Activated CD4-positive, alpha-beta T cell treated with anti-CD3 and anti-CD28 coated beads, Interleukin-2, amount 10 ng/mL, durations not matched to agents 24 days and 14 days (primary cell): ENCODE measurements at regions not wholly inside any gene's neighbourhood (a gene's known extent, or its start where the extent isn't known, plus 50 kb on each side); places are given as distances from the start of the nearest gene placed in this dataset.
"Not testable (repeated sequence)": the region's sequence is repeated elsewhere in the genome, so short reads cannot be mapped to it uniquely, and the experiment has no call there.

Experiments used
- DNase-seq: peaks from one replicate; pipeline ENCODE4 v3.0.0; 2022
- H3K27ac Mint-ChIP-seq: one replicate; pipeline ENCODE4 v1.8.0; 2022; ENCODE audit warnings: mild to moderate bottlenecking, mixed read lengths
- H3K27me3 Mint-ChIP-seq: one replicate; pipeline ENCODE4 v1.8.0; 2022; ENCODE audit warnings: mixed read lengths
- H3K36me3 Mint-ChIP-seq: one replicate; pipeline ENCODE4 v1.8.0; 2022; ENCODE audit warnings: low read depth, mild to moderate bottlenecking, mixed read lengths
- H3K4me1 Mint-ChIP-seq: one replicate; pipeline ENCODE4 v1.8.0; 2021; ENCODE audit warnings: mixed read lengths
- H3K4me3 Mint-ChIP-seq: one replicate; pipeline ENCODE4 v1.8.0; 2022; ENCODE audit warnings: mild to moderate bottlenecking, moderate library complexity, mixed read lengths
- H3K9me3 Mint-ChIP-seq: one replicate; pipeline ENCODE4 v1.8.0; 2021; ENCODE audit warnings: mixed read lengths
- intact Hi-C: fragments of 100-400 bp; cut with micrococcal nuclease; formaldehyde crosslinking; loops from one replicate; pipeline ENCODE4 v1.15.1; 2023

GRCh38 chr6:140354296-140354695 is 979.8 kb upstream of the CITED2 start:
- H3K4me3 Mint-ChIP-seq = no peak overlapping the region
- intact Hi-C loops = no loop called here
- H3K36me3 Mint-ChIP-seq = no peaks in the 10 kb centered on the region
- H3K9me3 Mint-ChIP-seq = no peaks in the 10 kb centered on the region
- H3K4me1 Mint-ChIP-seq = no peaks in the 10 kb centered on the region
- H3K27ac Mint-ChIP-seq = no peak overlapping the region
- no peaks in the 10 kb centered on the region for H3K27me3 Mint-ChIP-seq
- no peak for DNase-seq

GRCh38 chr6:140353536-140353935 is 979.1 kb upstream of the CITED2 start:
- H3K4me3 Mint-ChIP-seq = no peak overlapping the region
- no peaks in the 10 kb centered on the region for H3K27me3 Mint-ChIP-seq
- no peaks in the 10 kb centered on the region for H3K4me1 Mint-ChIP-seq
- no peak for DNase-seq
- no peaks in the 10 kb centered on the region for H3K9me3 Mint-ChIP-seq
- intact Hi-C loops = no loop called here
- H3K27ac Mint-ChIP-seq = no peak overlapping the region
- H3K36me3 Mint-ChIP-seq = no peaks in the 10 kb centered on the region

DNA sequence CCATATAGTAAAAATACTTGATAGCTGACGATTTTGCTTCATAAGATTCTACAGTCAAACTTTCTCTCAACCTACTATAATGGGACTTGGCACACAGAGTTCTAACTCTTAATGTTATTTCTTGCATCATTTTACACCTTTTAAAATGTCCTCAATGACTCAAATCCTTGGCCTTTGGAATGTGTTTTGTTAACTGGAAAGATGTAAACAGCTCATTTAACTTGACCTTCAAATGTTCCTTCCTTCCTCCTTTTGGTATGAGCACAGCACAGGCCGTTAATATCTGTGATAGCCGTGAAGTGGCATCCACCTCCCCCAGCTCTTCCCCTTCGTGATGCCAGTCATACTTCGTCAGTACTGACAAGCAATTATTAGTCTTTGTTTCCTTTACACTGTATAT is 972.0 kb upstream of the CITED2 start:
- peaks cover under 1% of the 10 kb centered on the region for H3K4me1 Mint-ChIP-seq
- no peaks in the 10 kb centered on the region for H3K9me3 Mint-ChIP-seq
- DNase-seq = no peak
- no peak overlapping the region for H3K27ac Mint-ChIP-seq
- no peak overlapping the region for H3K4me3 Mint-ChIP-seq
- no peaks in the 10 kb centered on the region for H3K36me3 Mint-ChIP-seq
- intact Hi-C loops = no loop called here
- no peaks in the 10 kb centered on the region for H3K27me3 Mint-ChIP-seq

DNA sequence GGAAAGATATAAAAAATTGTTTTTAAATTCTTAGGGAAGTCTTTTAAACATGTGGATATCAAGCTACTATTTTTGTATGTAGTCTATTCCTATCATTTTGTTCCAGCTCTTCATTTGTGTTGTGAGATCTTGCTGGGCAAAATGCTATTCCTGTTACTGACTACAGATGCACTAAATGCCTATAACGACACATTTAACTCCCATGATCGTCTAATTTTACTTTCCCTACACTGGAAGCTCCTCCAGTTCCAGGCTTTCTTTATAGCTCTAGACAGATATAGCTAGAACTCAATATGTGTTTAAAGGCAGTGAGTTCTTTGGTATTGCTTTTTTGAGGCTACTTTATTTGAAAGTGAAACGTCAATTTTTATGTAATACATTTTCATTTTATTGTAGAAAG is 971.5 kb upstream of the CITED2 start:
- Mint-ChIP-seq H3K27ac (no peak overlapping the region), H3K27me3 (no peaks in the 10 kb centered on the region), H3K36me3 (no peaks in the 10 kb centered on the region), H3K4me3 (no peak overlapping the region), H3K9me3 (no peaks in the 10 kb centered on the region), H3K4me1 (peaks cover 2% of the 10 kb centered on the region)
- no peak for DNase-seq
- intact Hi-C loops = no loop called here

DNA sequence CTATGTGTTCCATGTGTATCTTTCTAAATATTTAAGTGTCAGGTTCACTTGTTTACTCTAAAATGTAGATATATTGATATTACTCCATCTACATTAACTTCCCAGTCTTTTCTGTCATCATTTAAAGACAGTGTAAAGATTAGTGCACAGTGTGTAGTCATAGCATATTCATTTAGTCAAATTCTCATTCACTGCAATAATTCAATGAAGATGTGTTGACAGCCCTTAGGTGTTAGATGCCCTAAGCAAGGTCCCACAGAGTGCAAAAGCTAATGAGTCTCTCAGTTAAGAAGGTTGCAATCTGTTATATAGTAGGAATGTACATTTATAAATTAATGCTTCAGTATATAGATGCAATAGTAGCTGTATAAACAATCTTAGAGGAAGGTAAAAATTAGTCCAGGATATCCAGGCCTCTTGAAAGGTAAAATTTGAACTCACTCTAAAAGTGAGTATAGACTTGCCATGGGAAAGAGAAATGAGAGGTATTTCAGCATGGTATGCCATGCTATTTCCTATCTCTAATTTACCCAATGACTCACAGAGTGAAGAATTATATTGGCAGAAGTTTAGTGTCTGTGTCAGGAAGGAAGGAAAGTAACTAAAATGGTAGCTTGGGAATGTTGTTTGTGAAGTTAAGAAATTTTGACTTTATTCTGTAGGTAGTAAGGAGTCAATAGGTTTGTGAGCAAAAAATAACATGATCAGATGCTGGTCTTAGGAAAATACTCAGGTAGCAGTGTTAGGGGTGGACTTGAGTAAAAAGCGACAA is 969.9 kb upstream of the CITED2 start:
- Mint-ChIP-seq H3K27ac (no peak overlapping the region), H3K4me3 (no peak overlapping the region)

GRCh38 chr6:140343128-140343527 is 968.7 kb upstream of the CITED2 start:
- H3K9me3 Mint-ChIP-seq = peaks cover 7% of the 10 kb centered on the region
- intact Hi-C loops = no loop called here
- no peaks in the 10 kb centered on the region for H3K27me3 Mint-ChIP-seq
- peaks cover 2% of the 10 kb centered on the region for H3K4me1 Mint-ChIP-seq
- no peak overlapping the region for H3K4me3 Mint-ChIP-seq
- DNase-seq = no peak
- H3K27ac Mint-ChIP-seq = no peak overlapping the region
- H3K36me3 Mint-ChIP-seq = no peaks in the 10 kb centered on the region

More for the DNA sequence above, 969.9 kb upstream of the CITED2 start:
- intact Hi-C loops = no loop called here
- H3K36me3 Mint-ChIP-seq = no peaks in the 10 kb centered on the region
- DNase-seq = no peak
- peaks cover 2% of the 10 kb centered on the region for H3K4me1 Mint-ChIP-seq
- H3K9me3 Mint-ChIP-seq = peaks cover 3% of the 10 kb centered on the region
- H3K27me3 Mint-ChIP-seq = no peaks in the 10 kb centered on the region

DNA sequence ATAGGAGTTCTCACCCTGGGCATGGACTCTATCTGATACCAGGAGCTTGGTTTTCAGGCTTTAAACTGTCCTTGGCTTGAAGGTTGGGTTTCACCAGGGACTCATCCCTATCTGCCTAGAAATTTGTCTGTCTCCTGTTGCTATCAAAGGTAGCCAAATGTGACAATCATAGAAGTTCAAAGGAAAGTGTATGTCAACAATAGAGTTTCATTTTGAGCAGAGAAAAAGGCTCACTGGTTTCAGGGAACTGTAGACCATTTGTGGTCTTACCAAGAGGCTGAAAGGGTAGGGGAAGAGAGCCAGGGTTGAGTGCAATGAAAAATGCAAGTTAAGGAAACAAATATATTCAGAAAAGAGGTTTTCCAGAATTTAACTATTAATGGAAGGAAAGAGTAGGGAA is 966.8 kb upstream of the CITED2 start:
- H3K4me1 Mint-ChIP-seq = peaks cover 2% of the 10 kb centered on the region
- DNase-seq = no peak
- H3K27ac Mint-ChIP-seq = no peak overlapping the region
- no peak overlapping the region for H3K4me3 Mint-ChIP-seq
- no peaks in the 10 kb centered on the region for H3K36me3 Mint-ChIP-seq
- peaks cover 7% of the 10 kb centered on the region for H3K9me3 Mint-ChIP-seq
- intact Hi-C loops = no loop called here
- no peaks in the 10 kb centered on the region for H3K27me3 Mint-ChIP-seq

GRCh38 chr6:140340795-140341194 is 966.3 kb upstream of the CITED2 start:
- Mint-ChIP-seq H3K9me3 (peaks cover 7% of the 10 kb centered on the region), H3K27ac (no peak overlapping the region), H3K4me3 (no peak overlapping the region), H3K27me3 (no peaks in the 10 kb centered on the region), H3K4me1 (peaks cover 2% of the 10 kb centered on the region), H3K36me3 (no peaks in the 10 kb centered on the region)
- DNase-seq = no peak
- intact Hi-C loops = no loop called here

GRCh38 chr6:140339084-140339483 is 964.6 kb upstream of the CITED2 start:
- DNase-seq, H3K36me3 Mint-ChIP-seq, H3K9me3 Mint-ChIP-seq, H3K4me3 Mint-ChIP-seq, H3K27ac Mint-ChIP-seq, H3K27me3 Mint-ChIP-seq, H3K4me1 Mint-ChIP-seq, intact Hi-C loops: not testable (repeated sequence)

DNA sequence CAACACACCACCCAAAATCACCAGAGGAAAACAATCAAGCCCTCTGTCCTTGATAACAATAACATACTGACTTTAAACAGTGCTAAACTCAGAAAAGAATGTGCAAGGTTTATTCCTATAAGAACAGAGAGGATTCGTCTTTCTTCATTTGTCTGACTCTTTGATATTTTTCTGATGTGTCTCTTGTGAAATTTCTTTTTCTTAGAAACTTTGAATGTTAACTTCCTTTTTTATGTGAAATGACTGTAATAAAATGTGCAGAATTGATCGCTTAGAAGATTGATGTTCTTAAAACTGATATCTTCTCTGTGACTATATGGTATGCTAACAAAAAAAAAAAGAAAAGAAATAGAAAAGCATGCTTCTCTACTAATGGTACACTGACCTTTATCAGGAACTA is 947.4 kb upstream of the CITED2 start:
- Mint-ChIP-seq H3K4me3 (no peak overlapping the region), H3K36me3 (no peaks in the 10 kb centered on the region)

GRCh38 chr6:140320081-140321080 is 945.9 kb upstream of the CITED2 start:
- no peaks in the 10 kb centered on the region for H3K4me1 Mint-ChIP-seq

More for the DNA sequence above, 947.4 kb upstream of the CITED2 start:
- H3K9me3 Mint-ChIP-seq = no peaks in the 10 kb centered on the region
- no peaks in the 10 kb centered on the region for H3K4me1 Mint-ChIP-seq
- no peak overlapping the region for H3K27ac Mint-ChIP-seq
- no peaks in the 10 kb centered on the region for H3K27me3 Mint-ChIP-seq
- DNase-seq = no peak
- intact Hi-C loops = no loop called here

GRCh38 chr6:140319209-140319608 is 944.8 kb upstream of the CITED2 start:
- no peaks in the 10 kb centered on the region for H3K9me3 Mint-ChIP-seq
- no peaks in the 10 kb centered on the region for H3K36me3 Mint-ChIP-seq
- no peaks in the 10 kb centered on the region for H3K4me1 Mint-ChIP-seq
- no peak overlapping the region for H3K27ac Mint-ChIP-seq
- intact Hi-C loops = no loop called here
- no peak overlapping the region for H3K4me3 Mint-ChIP-seq
- no peaks in the 10 kb centered on the region for H3K27me3 Mint-ChIP-seq
- DNase-seq = no peak

More at GRCh38 chr6:140320081-140321080, 945.9 kb upstream of the CITED2 start:
- no peak for DNase-seq
- Mint-ChIP-seq H3K27me3 (no peaks in the 10 kb centered on the region), H3K27ac (no peak overlapping the region), H3K4me3 (no peak overlapping the region), H3K9me3 (no peaks in the 10 kb centered on the region), H3K36me3 (no peaks in the 10 kb centered on the region)
- intact Hi-C loops = no loop called here

- no peaks in the 10 kb centered on the region for H3K9me3 Mint-ChIP-seq
- H3K4me3 Mint-ChIP-seq = no peak overlapping the region
- H3K27ac Mint-ChIP-seq = no peak overlapping the region
- H3K27me3 Mint-ChIP-seq = no peaks in the 10 kb centered on the region
- intact Hi-C loops = no loop called here
- no peaks in the 10 kb centered on the region for H3K36me3 Mint-ChIP-seq
- H3K4me1 Mint-ChIP-seq = no peaks in the 10 kb centered on the region
- no peak for DNase-seq
Measured at GRCh38 chr6:140318408-140318807, 944.0 kb upstream of the CITED2 start.

GRCh38 chr6:140317950-140318349 is 943.5 kb upstream of the CITED2 start:
- Mint-ChIP-seq H3K4me3 (no peak overlapping the region), H3K4me1 (no peaks in the 10 kb centered on the region), H3K27me3 (no peaks in the 10 kb centered on the region), H3K9me3 (no peaks in the 10 kb centered on the region), H3K27ac (no peak overlapping the region), H3K36me3 (no peaks in the 10 kb centered on the region)
- DNase-seq = no peak
- intact Hi-C loops = no loop called here
